Thoracic aorta (tissue), 2 donors: ENCODE measurements at regions not wholly inside any gene's neighbourhood (a gene's known extent, or its start where the extent isn't known, plus 50 kb on each side); places are given as distances from the start of the nearest gene placed in this dataset.

Source experiments
- ATAC-seq: fragments of 150-250 bp; one replicate; pipeline ENCODE4 v1.8.0; 2017; ENCODE audit warnings: low read depth; ENCODE audit not compliant: insufficient number of reproducible peaks, low FRiP score
- DNase-seq: peaks from one replicate; pipeline ENCODE4 v3.0.0-alpha.2; 2020; ENCODE audit warnings: low spot score
- H3K27ac ChIP-seq, 2 donors: fragments of 200-600 bp; sonication (generic); 1 replicate in 1 of 2; 2 replicates in 1 of 2; pipeline ENCODE4 v1.5.1; 2016; ENCODE audit warnings: mild to moderate bottlenecking in 2 of 2, moderate library complexity in 2 of 2
- H3K27me3 ChIP-seq: fragments of 200-600 bp; sonication (generic); replicated peaks from 2 replicates; pipeline ENCODE4 v1.6.0; 2016; ENCODE audit warnings: mild to moderate bottlenecking; ENCODE audit not compliant: insufficient read depth
- H3K36me3 ChIP-seq: fragments of 200-600 bp; sonication (generic); one replicate; pipeline ENCODE4 v1.5.1; 2016
- H3K4me1 ChIP-seq, 2 donors: fragments of 200-600 bp; sonication (generic); 1 replicate in 1 of 2; 2 replicates in 1 of 2; pipeline versions ENCODE4 v1.5.1 to v1.6.0; 2016; ENCODE audit warnings: low read depth in 2 of 2, mild to moderate bottlenecking in 1 of 2; ENCODE audit not compliant: control insufficient read depth in 1 of 2
- H3K4me3 ChIP-seq: fragments of 200-600 bp; sonication (generic); 2 replicates; pipeline ENCODE4 v1.5.1; 2016; ENCODE audit warnings: mild to moderate bottlenecking
- H3K9me3 ChIP-seq: fragments of 200-600 bp; sonication (generic); 2 replicates; pipeline ENCODE4 v1.5.1; 2016
- TF ChIP-seq, protein P1 (sequence below): fragments of 200-600 bp; sonication (generic); IDR thresholded peaks from one replicate; pipeline ENCODE4 v1.5.1; 2019; ENCODE audit warnings: antibody characterized with exemption

DNA sequence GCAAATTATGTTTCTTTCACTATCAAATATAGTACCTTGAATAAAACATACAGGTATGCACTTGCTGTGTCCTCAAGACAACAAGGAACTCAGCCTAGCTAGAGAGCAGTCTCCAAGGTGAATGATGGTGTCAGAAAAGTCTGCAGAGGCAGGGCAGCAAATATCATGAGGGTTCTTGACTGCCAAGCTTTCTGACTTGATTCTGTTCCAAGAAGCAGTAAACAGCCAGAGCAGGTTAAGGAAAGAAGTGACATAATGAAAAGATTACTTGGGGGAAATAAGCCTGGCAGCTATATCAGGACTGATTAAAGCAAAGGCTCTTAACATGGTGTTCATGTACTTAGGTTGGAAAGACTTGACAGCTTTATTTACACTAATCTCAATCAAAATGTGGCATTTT, 192.2 kb upstream of the GADL1 start:
- ATAC-seq, result no peak
- TF ChIP-seq, protein P1, sequence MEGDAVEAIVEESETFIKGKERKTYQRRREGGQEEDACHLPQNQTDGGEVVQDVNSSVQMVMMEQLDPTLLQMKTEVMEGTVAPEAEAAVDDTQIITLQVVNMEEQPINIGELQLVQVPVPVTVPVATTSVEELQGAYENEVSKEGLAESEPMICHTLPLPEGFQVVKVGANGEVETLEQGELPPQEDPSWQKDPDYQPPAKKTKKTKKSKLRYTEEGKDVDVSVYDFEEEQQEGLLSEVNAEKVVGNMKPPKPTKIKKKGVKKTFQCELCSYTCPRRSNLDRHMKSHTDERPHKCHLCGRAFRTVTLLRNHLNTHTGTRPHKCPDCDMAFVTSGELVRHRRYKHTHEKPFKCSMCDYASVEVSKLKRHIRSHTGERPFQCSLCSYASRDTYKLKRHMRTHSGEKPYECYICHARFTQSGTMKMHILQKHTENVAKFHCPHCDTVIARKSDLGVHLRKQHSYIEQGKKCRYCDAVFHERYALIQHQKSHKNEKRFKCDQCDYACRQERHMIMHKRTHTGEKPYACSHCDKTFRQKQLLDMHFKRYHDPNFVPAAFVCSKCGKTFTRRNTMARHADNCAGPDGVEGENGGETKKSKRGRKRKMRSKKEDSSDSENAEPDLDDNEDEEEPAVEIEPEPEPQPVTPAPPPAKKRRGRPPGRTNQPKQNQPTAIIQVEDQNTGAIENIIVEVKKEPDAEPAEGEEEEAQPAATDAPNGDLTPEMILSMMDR, result no peak
- Histone ChIP-seq H3K9me3 (no peaks in the 10 kb centered on the region), H3K27ac (no peak overlapping the region), H3K27me3 (no peaks in the 10 kb centered on the region), H3K4me3 (no peak overlapping the region), H3K4me1 (peaks cover 0 to 15% of the 10 kb centered on the region in 2 donors), H3K36me3 (no peaks in the 10 kb centered on the region)
- no peak for DNase-seq

DNA sequence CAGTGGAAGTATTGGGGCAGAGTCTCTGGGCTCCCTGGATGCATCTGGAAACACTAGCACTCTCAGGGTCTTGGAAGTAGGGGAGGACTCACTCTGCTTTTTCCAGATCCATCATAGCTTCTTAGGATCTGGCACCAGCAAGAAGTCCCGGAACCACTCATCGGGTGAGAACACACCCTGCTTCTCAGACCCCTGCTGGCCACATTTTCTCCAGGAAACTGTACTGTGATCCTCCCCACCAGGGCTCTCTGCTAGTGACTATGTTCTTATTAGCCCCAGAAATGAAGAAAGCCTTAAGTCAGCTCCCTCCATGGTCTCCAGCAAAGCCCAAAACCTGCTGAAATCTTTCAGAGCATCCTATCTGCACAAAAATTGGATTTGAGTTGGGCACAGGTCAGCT, 197.3 kb upstream of the GADL1 start:
- TF ChIP-seq, protein P1, result no peak
- no peak for ATAC-seq
- no peak for DNase-seq

GRCh38 chr3:31092748-31093589, 198.5 kb upstream of the GADL1 start:
- TF ChIP-seq, protein P1, result no peak
- Histone ChIP-seq H3K27me3 (no peaks in the 10 kb centered on the region), H3K4me1 (no peaks in the 10 kb centered on the region), H3K36me3 (no peaks in the 10 kb centered on the region), H3K9me3 (no peaks in the 10 kb centered on the region), H3K4me3 (no peak overlapping the region), H3K27ac (no peak overlapping the region)
- ATAC-seq, result peak; percentile 27
- DNase-seq, result no peak

More for the DNA sequence above, 197.3 kb upstream of the GADL1 start:
- Histone ChIP-seq H3K27ac (no peak overlapping the region), H3K9me3 (no peaks in the 10 kb centered on the region), H3K27me3 (no peaks in the 10 kb centered on the region), H3K4me1 (peaks cover 0 to 11% of the 10 kb centered on the region in 2 donors), H3K4me3 (no peak overlapping the region), H3K36me3 (no peaks in the 10 kb centered on the region)

DNA sequence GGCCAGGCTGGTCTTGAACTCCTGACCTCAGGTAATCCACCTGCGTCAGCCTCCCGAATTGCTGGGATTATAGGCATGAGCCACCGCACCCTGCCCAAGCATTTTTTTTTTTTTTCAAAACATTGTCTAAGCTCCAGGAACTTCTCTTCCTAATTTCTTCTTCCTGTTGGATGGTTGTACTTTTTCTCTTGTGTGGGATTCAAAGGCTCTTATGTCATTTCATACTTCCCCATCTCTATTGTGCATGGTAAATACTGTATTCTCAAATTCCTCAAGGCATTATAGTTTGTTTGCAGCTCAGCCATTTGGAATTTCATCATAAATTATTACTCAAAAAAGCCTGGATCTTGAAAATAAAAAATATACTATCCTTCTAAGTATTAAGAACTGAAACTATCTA, 199.1 kb upstream of the GADL1 start:
- DNase-seq (no peak), ATAC-seq (no peak)
- TF ChIP-seq, protein P1, result no peak

DNA sequence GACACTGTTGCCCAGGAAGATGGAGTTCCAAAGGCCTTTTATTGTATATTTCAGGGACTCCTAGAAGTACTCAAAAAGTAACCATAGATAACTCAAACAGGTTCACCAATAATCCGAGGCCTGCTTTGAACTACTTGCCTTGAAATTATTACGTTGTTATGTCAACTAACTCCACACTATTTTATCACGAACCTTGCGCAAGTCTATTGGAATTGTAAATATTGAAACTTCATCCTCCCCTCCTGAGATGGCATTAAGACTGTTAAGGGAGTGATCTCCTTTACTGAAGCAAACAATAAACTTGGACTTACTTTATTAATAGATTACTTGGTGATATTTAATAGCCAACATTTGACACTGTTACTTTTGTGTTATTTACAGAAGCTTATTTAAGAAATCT, 199.6 kb upstream of the GADL1 start:
- H3K4me1 ChIP-seq, result no peaks in the 10 kb centered on the region
- no peak for ATAC-seq
- no peak overlapping the region for H3K4me3 ChIP-seq
- TF ChIP-seq, protein P1, result no peak
- H3K9me3 ChIP-seq, result no peaks in the 10 kb centered on the region
- no peaks in the 10 kb centered on the region for H3K36me3 ChIP-seq
- no peak overlapping the region for H3K27ac ChIP-seq
- DNase-seq, result no peak
- no peaks in the 10 kb centered on the region for H3K27me3 ChIP-seq

More for the DNA sequence above, 199.1 kb upstream of the GADL1 start:
- H3K4me3 ChIP-seq, result no peak overlapping the region
- H3K9me3 ChIP-seq, result no peaks in the 10 kb centered on the region
- no peak overlapping the region for H3K27ac ChIP-seq
- no peaks in the 10 kb centered on the region for H3K36me3 ChIP-seq
- H3K27me3 ChIP-seq, result no peaks in the 10 kb centered on the region
- H3K4me1 ChIP-seq, result no peaks in the 10 kb centered on the region
